SK-N-MC (cell line): ENCODE measurements at regions not wholly inside any gene's neighbourhood (a gene's known extent, or its start where the extent isn't known, plus 50 kb on each side); places are given as distances from the start of the nearest gene placed in this dataset.
"Not testable (repeated sequence)": the region's sequence is repeated elsewhere in the genome, so short reads cannot be mapped to it uniquely, and the experiment has no call there.

Experiments
- EZH2 ChIP-seq: fragments of 200-600 bp; sonication (generic); IDR thresholded peaks from one replicate; pipeline ENCODE4 v1.6.1; 2017; ENCODE audit warnings: antibody characterized with exemption
- POLR2AphosphoS5 ChIP-seq: IDR thresholded peaks from 2 replicates; pipeline ENCODE4 v1.6.1; 2012; ENCODE audit warnings: mild to moderate bottlenecking, low read depth, low read length, borderline replicate concordance

GRCh38 chr12:47608671-47609070 lies 97.2 kb downstream of the RPAP3 start:
- TF ChIP-seq EZH2, POLR2AphosphoS5: not testable (repeated sequence)
